GM12872 (cell line): ENCODE measurements at regions not wholly inside any gene's neighbourhood (a gene's known extent, or its start where the extent isn't known, plus 50 kb on each side); places are given as distances from the start of the nearest gene placed in this dataset.

ENCODE experiments used
- CTCF ChIP-seq: IDR thresholded peaks from 3 replicates; pipeline ENCODE4 v1.5.1; 2011; ENCODE audit warnings: low read depth, mild to moderate bottlenecking, low read length, moderate library complexity; ENCODE audit not compliant: insufficient read depth

- TF ChIP-seq CTCF, result no peak
Measured at GRCh38 chr18:29523371-29523770, 1346.4 kb upstream of the CDH2 start.

DNA sequence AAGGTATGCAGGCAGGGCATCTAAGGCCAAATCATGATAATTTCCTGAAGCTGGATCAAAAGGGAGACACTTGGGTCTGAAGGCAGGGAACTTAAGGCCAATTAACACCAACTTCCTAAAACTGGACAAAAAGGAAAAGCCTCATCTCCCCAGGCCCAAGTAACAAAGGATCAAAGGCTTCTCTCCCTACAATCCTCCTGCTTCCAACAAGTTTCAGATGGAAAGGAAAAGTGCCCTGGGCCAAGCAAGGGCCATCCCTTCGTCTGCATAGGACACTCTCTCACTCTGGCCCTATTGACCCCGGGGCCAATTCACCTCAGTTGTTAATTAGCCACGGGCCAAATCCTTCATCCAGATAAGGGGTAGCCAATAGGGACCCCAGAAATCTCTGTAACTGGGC, 1335.8 kb upstream of the CDH2 start:
- TF ChIP-seq CTCF, result no peak

GRCh38 chr18:29512203-29512602, 1335.3 kb upstream of the CDH2 start:
- no peak for TF ChIP-seq CTCF

GRCh38 chr18:29501952-29502351, 1325.0 kb upstream of the CDH2 start:
- no peak for TF ChIP-seq CTCF

- no peak for TF ChIP-seq CTCF
Measured at GRCh38 chr18:29496152-29496680, 1319.3 kb upstream of the CDH2 start.

- TF ChIP-seq CTCF, result no peak
Measured at GRCh38 chr18:29494371-29494770, 1317.4 kb upstream of the CDH2 start.

GRCh38 chr18:29491907-29492306, 1315.0 kb upstream of the CDH2 start:
- TF ChIP-seq CTCF, result no peak
